A549 (cell line): ENCODE measurements at regions not wholly inside any gene's neighbourhood (a gene's known extent, or its start where the extent isn't known, plus 50 kb on each side); places are given as distances from the start of the nearest gene placed in this dataset.

Experiments used
- ATAC-seq, 2 experiments: fragments of 200-7000 bp in 1 of 2; fragments of >200 bp in 1 of 2; cut with Nextera tagmentation in 1 of 2; cut with Tn5 transposase in 1 of 2; 3 replicates each; pipeline versions ENCODE4 v1.8.0 to v1.9.1; 2018 to 2020; ENCODE audit warnings: mild to moderate bottlenecking in 1 of 2, moderate library complexity in 1 of 2
- CTCF ChIA-PET: fragments of 300-600 bp; sonication (Branson Sonifier 250); formaldehyde crosslinking; extraction: SDS; loops from one replicate; lab custom pipeline; 2021; ENCODE audit warnings: antibody characterized with exemption, inconsistent platforms; lab: Yijun Ruan, JAX
- POLR2A ChIA-PET: fragments of 350-600 bp; formaldehyde crosslinking; extraction: SDS; loops from one replicate; lab custom pipeline; 2021; ENCODE audit warnings: antibody characterized with exemption, inconsistent platforms; lab: Yijun Ruan, JAX
- DNase-seq, 2 experiments: peaks; one replicate each; pipeline versions ENCODE4 v3.0.0 to v3.0.0-alpha.2; 2011 to 2016; ENCODE audit warnings: low read depth in 1 of 2, low spot score in 1 of 2
- FAIRE-seq: peaks from 2 replicates; lab custom pipeline; 2011; peaks lifted over from hg19 to GRCh38; lab: Jason Lieb, UNC
- H3K27ac ChIP-seq, 2 experiments: fragments of >200 bp; sonication (Bioruptor Twin); formaldehyde crosslinking; 3 replicates each; pipeline ENCODE4 v1.5.1; 2016 to 2017
- H3K4me1 ChIP-seq: fragments of >200 bp; sonication (Bioruptor Twin); formaldehyde crosslinking; 3 replicates; pipeline ENCODE4 v1.6.1; 2016
- H3K4me2 ChIP-seq: fragments of >200 bp; sonication (Bioruptor Twin); formaldehyde crosslinking; 3 replicates; pipeline ENCODE4 v1.6.1; 2016
- H3K4me3 ChIP-seq: fragments of >200 bp; sonication (Bioruptor Twin); formaldehyde crosslinking; 3 replicates; pipeline ENCODE4 v1.5.1; 2016
- H3K9me3 ChIP-seq: fragments of >200 bp; sonication (Bioruptor Twin); formaldehyde crosslinking; 3 replicates; pipeline ENCODE4 v1.6.1; 2016
- BCL3 ChIP-seq: fragments of >200 bp; sonication (Bioruptor Twin); formaldehyde crosslinking; IDR thresholded peaks from 3 replicates; pipeline ENCODE4 v1.6.1; 2016
- CBX2 ChIP-seq: fragments of 200-600 bp; sonication (generic); IDR thresholded peaks from 2 replicates; pipeline ENCODE4 v1.6.1; 2016; ENCODE audit warnings: low read depth, mild to moderate bottlenecking, borderline replicate concordance
- EHF ChIP-seq: fragments of 250-450 bp; sonication (Bioruptor Pico); IDR thresholded peaks from 2 replicates; pipeline ENCODE4 v1.5.0; 2020; ENCODE audit warnings: mild to moderate bottlenecking
- EHMT2 ChIP-seq: fragments of 200-600 bp; sonication (generic); IDR thresholded peaks from 2 replicates; pipeline ENCODE4 v1.6.1; 2016; ENCODE audit warnings: antibody characterized with exemption, low read depth, mild to moderate bottlenecking, moderate library complexity
- HES2 ChIP-seq: fragments of >200 bp; sonication (Bioruptor Twin); formaldehyde crosslinking; IDR thresholded peaks from 2 replicates; pipeline ENCODE4 v1.6.1; 2016
- JUN ChIP-seq, 2 experiments: fragments of >200 bp; sonication (Bioruptor Twin); formaldehyde crosslinking; IDR thresholded peaks; 2 replicates in 1 of 2; 3 replicates in 1 of 2; pipeline ENCODE4 v1.6.1; 2016 to 2017
- KDM1A ChIP-seq: fragments of 200-600 bp; sonication (generic); IDR thresholded peaks from 2 replicates; pipeline ENCODE4 v1.6.1; 2016; ENCODE audit warnings: low read depth, mild to moderate bottlenecking
- KDM5A ChIP-seq: fragments of 200-600 bp; sonication (generic); IDR thresholded peaks from 2 replicates; pipeline ENCODE4 v1.6.1; 2016; ENCODE audit warnings: antibody characterized with exemption, mild to moderate bottlenecking
- MYC ChIP-seq: IDR thresholded peaks from 2 replicates; pipeline ENCODE4 v1.6.1; 2012; ENCODE audit warnings: mild to moderate bottlenecking, inconsistent platforms, low read length, improper control_type of control experiment, borderline replicate concordance
- NPAS2 ChIP-seq: fragments of 250-450 bp; sonication (Bioruptor Pico); IDR thresholded peaks from 2 replicates; pipeline ENCODE4 v1.8.0; 2022; ENCODE audit warnings: mild to moderate bottlenecking, moderate library complexity, borderline replicate concordance
- PBX3 ChIP-seq: IDR thresholded peaks from 2 replicates; pipeline ENCODE4 v1.6.1; 2012
- RNF2 ChIP-seq: fragments of 200-600 bp; sonication (generic); IDR thresholded peaks from 2 replicates; pipeline ENCODE4 v1.6.1; 2016; ENCODE audit warnings: low read depth, mild to moderate bottlenecking, antibody characterized with exemption, moderate library complexity, borderline replicate concordance
- TFCP2L1 ChIP-seq: fragments of 250-450 bp; sonication (Bioruptor Pico); IDR thresholded peaks from 2 replicates; pipeline ENCODE4 v1.5.0; 2021; ENCODE audit warnings: mild to moderate bottlenecking
- USF2 ChIP-seq: fragments of 450-650 bp; IDR thresholded peaks from 2 replicates; pipeline ENCODE4 v1.6.1; 2014; ENCODE audit warnings: antibody characterized with exemption
- ZFP36 ChIP-seq: fragments of 450-650 bp; IDR thresholded peaks from 2 replicates; pipeline ENCODE4 v1.6.1; 2014; ENCODE audit warnings: borderline replicate concordance; ENCODE audit not compliant: partially characterized antibody
- WGBS: methylation state at CpG from one replicate; pipeline ENCODE4 v1.1.6; 2017; ENCODE audit errors: missing lambda C conversion rate; 5-methylcytosine and 5-hydroxymethylcytosine counted together

- TF ChIP-seq PBX3, result no peak
Observed at GRCh38 chr2:234375176-234375880, 121.6 kb downstream of the ARL4C start (continued).

GRCh38 chr2:234374736-234375135 is 122.1 kb downstream of the ARL4C start:
- H3K27ac ChIP-seq, result peak overlapping the region; percentile 19 to 76; a peak in 4 of 6 replicates

GRCh38 chr2:234374150-234374508 is 122.8 kb downstream of the ARL4C start:
- peak overlapping the region in 1 of 2 experiments; percentile 76; a peak in 3 of 6 replicates for H3K27ac ChIP-seq
- peaks cover 68% of the 10 kb centered on the region for H3K4me1 ChIP-seq
- no peak overlapping the region for H3K4me2 ChIP-seq
- ChIA-PET CTCF (interaction anchor here (0.8 to 3.5 kb wide), 4 partner anchors 11 to 123 kb away, joined by 4 to 11 read pairs (median 4); partner anchors contain the start of gene ARL4C), POLR2A (no interaction called here)
- H3K4me3 ChIP-seq, result no peak overlapping the region
- ATAC-seq, result no peak
- no peaks in the 10 kb centered on the region for H3K9me3 ChIP-seq
- no peak for FAIRE-seq
- no peak for DNase-seq
- TF ChIP-seq NPAS2 (CRISPR knock-in tag) (no peak), EHF (CRISPR knock-in tag) (no peak), TFCP2L1 (CRISPR knock-in tag) (no peak), BCL3 (no peak), MYC (no peak), HES2 (no peak)
- WGBS, result 96% methylated on average over 8 of the region's 8 CpGs

More at GRCh38 chr2:234374736-234375135, 122.1 kb downstream of the ARL4C start:
- H3K4me2 ChIP-seq, result no peak overlapping the region
- H3K4me3 ChIP-seq, result no peak overlapping the region
- CTCF ChIA-PET, result interaction anchor here (0.8 to 3.5 kb wide), 4 partner anchors 12 to 122 kb away, joined by 4 to 11 read pairs (median 4); partner anchors contain the start of gene ARL4C
- H3K4me1 ChIP-seq, result peaks cover 62% of the 10 kb centered on the region
- TF ChIP-seq MYC (no peak), RNF2 (no peak), KDM5A (no peak), USF2 (no peak), KDM1A (no peak), CBX2 (no peak), JUN (IDR thresholded peaks at IDR 0.05) (no peak), EHMT2 (no peak)
- ATAC-seq (no peak; a peak in 2 of 6 replicates), DNase-seq (no peak), FAIRE-seq (no peak)
- whole genome bisulfite sequencing, result 93% methylated on average over 5 of the region's 5 CpGs
- no peaks in the 10 kb centered on the region for H3K9me3 ChIP-seq
- POLR2A ChIA-PET, result interaction anchor here (0.5 kb wide), 1 partner anchor 88 kb away, joined by 8 read pairs; no protein-coding TSS in a partner anchor

- TF ChIP-seq ZFP36 (peak; percentile 24), KDM1A (peak; percentile 68; the same call in 1 of the 2 replicates), RNF2 (no peak)
- ChIA-PET CTCF (interaction anchor here (0.6 to 3.5 kb wide), 4 partner anchors 12 to 232 kb away, joined by 3 to 11 read pairs (median 4); partner anchors contain the start of gene ARL4C), POLR2A (no interaction called here)
- WGBS, result 83% methylated on average over 13 of the region's 13 CpGs
- Histone ChIP-seq H3K9me3 (no peaks in the 10 kb centered on the region), H3K27ac (peak overlapping the region; percentile 76 to 95), H3K4me2 (peak overlapping the region; percentile 13; the same call in 1 of the 3 replicates), H3K4me1 (peaks cover 74% of the 10 kb centered on the region), H3K4me3 (no peak overlapping the region)
- no peak for FAIRE-seq
- no peak for ATAC-seq
- DNase-seq, result no peak
Observed at GRCh38 chr2:234373481-234374149, 123.3 kb downstream of the ARL4C start.
